OCI-LY1 (cell line): ENCODE measurements at regions not wholly inside any gene's neighbourhood (a gene's known extent, or its start where the extent isn't known, plus 50 kb on each side); places are given as distances from the start of the nearest gene placed in this dataset.
"Not testable (repeated sequence)": the region's sequence is repeated elsewhere in the genome, so short reads cannot be mapped to it uniquely, and the experiment has no call there.

Source experiments
- CTCF ChIP-seq: fragments of 200-600 bp; sonication (generic), shearing (Covaris generic); IDR thresholded peaks from 2 replicates; pipeline ENCODE4 v1.5.1; 2017; ENCODE audit warnings: mild to moderate bottlenecking, antibody characterized with exemption, low read length, moderate library complexity, mixed read lengths
- EZH2 ChIP-seq: fragments of 200-600 bp; sonication (generic), shearing (Covaris generic); IDR thresholded peaks from 2 replicates; pipeline ENCODE4 v1.8.0; 2017; ENCODE audit warnings: borderline replicate concordance, mixed run types, mild to moderate bottlenecking, antibody characterized with exemption, low read length, moderate library complexity, mixed read lengths

- not testable (repeated sequence) for TF ChIP-seq CTCF, EZH2
Observed at GRCh38 chr9:41771693-41772092, 357.5 kb downstream of the CNTNAP3B start.
